ENCODE measurements at regions not wholly inside any gene's neighbourhood (a gene's known extent, or its start where the extent isn't known, plus 50 kb on each side); places are given as distances from the start of the nearest gene placed in this dataset.

- no peak for TF ChIP-seq CTCF (IDR thresholded peaks at IDR 0.05; ENCODE audit: insufficient read depth, low read depth, low read length, missing control alignments)
- no peak for DNase-seq (ENCODE audit: low read depth)
Observed at GRCh38 chr11:23100726-23101125, 240.5 kb upstream of the CCDC179 start.

GRCh38 chr11:23103416-23103815, 243.1 kb upstream of the CCDC179 start:
- DNase-seq (ENCODE audit: low read depth), result no peak
- no peak for TF ChIP-seq CTCF (IDR thresholded peaks at IDR 0.05; ENCODE audit: insufficient read depth, low read depth, low read length, missing control alignments)
- no peak overlapping the region for H3K4me3 ChIP-seq (ENCODE audit: low read length)

More at GRCh38 chr11:23100726-23101125, 240.5 kb upstream of the CCDC179 start:
- no peak overlapping the region for H3K4me3 ChIP-seq (ENCODE audit: low read length)

GRCh38 chr11:23111527-23111926, 251.3 kb upstream of the CCDC179 start:
- DNase-seq (ENCODE audit: low read depth), result no peak
- no peak for TF ChIP-seq CTCF (IDR thresholded peaks at IDR 0.05; ENCODE audit: insufficient read depth, low read depth, low read length, missing control alignments)
- H3K4me3 ChIP-seq (ENCODE audit: low read length), result no peak overlapping the region

- no peak overlapping the region for H3K4me3 ChIP-seq (ENCODE audit: low read length)
- no peak for TF ChIP-seq CTCF (IDR thresholded peaks at IDR 0.05; ENCODE audit: insufficient read depth, low read depth, low read length, missing control alignments)
- DNase-seq (ENCODE audit: low read depth), result no peak
Observed at GRCh38 chr11:23112390-23112789, 252.1 kb upstream of the CCDC179 start.

GRCh38 chr11:23112987-23113886, 253.0 kb upstream of the CCDC179 start:
- TF ChIP-seq CTCF (IDR thresholded peaks at IDR 0.05; ENCODE audit: insufficient read depth, low read depth, low read length, missing control alignments), result peak; percentile 71
- peak; percentile 71 for DNase-seq (ENCODE audit: low read depth)
- H3K4me3 ChIP-seq (ENCODE audit: low read length), result no peak overlapping the region

GRCh38 chr11:23113887-23114216, 253.6 kb upstream of the CCDC179 start:
- no peak for DNase-seq (ENCODE audit: low read depth)
- H3K4me3 ChIP-seq (ENCODE audit: low read length), result no peak overlapping the region
- TF ChIP-seq CTCF (IDR thresholded peaks at IDR 0.05; ENCODE audit: insufficient read depth, low read depth, low read length, missing control alignments), result no peak

GRCh38 chr11:23123753-23124152, 263.5 kb upstream of the CCDC179 start:
- peak; percentile 31 for DNase-seq (ENCODE audit: low read depth)
- TF ChIP-seq CTCF (IDR thresholded peaks at IDR 0.05; ENCODE audit: insufficient read depth, low read depth, low read length, missing control alignments), result no peak
- no peak overlapping the region for H3K4me3 ChIP-seq (ENCODE audit: low read length)
